WTC11 (cell line): ENCODE measurements at regions not wholly inside any gene's neighbourhood (a gene's known extent, or its start where the extent isn't known, plus 50 kb on each side); places are given as distances from the start of the nearest gene placed in this dataset.
A peak's percentile ranks its signal among the peaks of the same experiment; 100 is the strongest.

Experiments
- ATAC-seq: fragments of 200-7000 bp; cut with Tn5 transposase; 2 replicates; pipeline ENCODE4 v1.10.0; 2021; ENCODE audit warnings: mild to moderate bottlenecking, moderate library complexity
- CTCF ChIA-PET: fragments of 300-600 bp; sonication (Branson Sonifier 250); formaldehyde crosslinking; loops from one replicate; lab custom pipeline; 2021; ENCODE audit warnings: antibody characterized with exemption; lab: Charles Lee
- POLR2A ChIA-PET: fragments of 350-600 bp; sonication (Branson Sonifier 250); formaldehyde crosslinking; loops from one replicate; lab custom pipeline; 2021; ENCODE audit warnings: antibody characterized with exemption; lab: Charles Lee
- DNase-seq: peaks from one replicate; pipeline ENCODE4 v3.0.0; 2021; ENCODE audit warnings: low spot score
- H3K27ac Mint-ChIP-seq: 2 replicates; pipeline ENCODE4 v1.8.0; 2021; ENCODE audit warnings: mixed read lengths
- H3K27me3 Mint-ChIP-seq: 2 replicates; pipeline ENCODE4 v1.8.0; 2021; ENCODE audit warnings: low read depth, mild to moderate bottlenecking, moderate library complexity, mixed read lengths
- H3K36me3 Mint-ChIP-seq: 2 replicates; pipeline ENCODE4 v1.8.0; 2021; ENCODE audit warnings: mixed read lengths
- H3K4me1 Mint-ChIP-seq: 2 replicates; pipeline ENCODE4 v1.8.0; 2022; ENCODE audit warnings: mixed read lengths
- H3K4me3 Mint-ChIP-seq: 2 replicates; pipeline ENCODE4 v1.8.0; 2021; ENCODE audit warnings: mild to moderate bottlenecking, moderate library complexity, mixed read lengths
- H3K9me3 Mint-ChIP-seq: 2 replicates; pipeline ENCODE4 v1.8.0; 2021; ENCODE audit warnings: mixed read lengths
- ATF1 ChIP-seq: sonication (generic); formaldehyde crosslinking; IDR thresholded peaks from 2 replicates; pipeline ENCODE4 v1.8.1; 2023; ENCODE audit warnings: mild to moderate bottlenecking, moderate library complexity, missing genetic modification reagents
- CDX4 ChIP-seq: fragments of 250-450 bp; sonication (Bioruptor Pico); IDR thresholded peaks from 2 replicates; pipeline ENCODE4 v1.9.0; 2021; ENCODE audit warnings: moderate library complexity, mild to moderate bottlenecking, inconsistent platforms, borderline replicate concordance
- E2F1 ChIP-seq: sonication (generic); formaldehyde crosslinking; IDR thresholded peaks from 2 replicates; pipeline ENCODE4 v1.8.0; 2022; ENCODE audit warnings: mild to moderate bottlenecking, missing genetic modification reagents
- ERG ChIP-seq: fragments of 250-450 bp; sonication (Bioruptor Pico); IDR thresholded peaks from 2 replicates; pipeline ENCODE4 v1.8.0; 2021; ENCODE audit warnings: mild to moderate bottlenecking
- ETV6 ChIP-seq: sonication (generic); formaldehyde crosslinking; IDR thresholded peaks from 2 replicates; pipeline ENCODE4 v1.8.1; 2022; ENCODE audit warnings: mild to moderate bottlenecking, missing genetic modification reagents
- GABPB1 ChIP-seq: sonication (generic); formaldehyde crosslinking; IDR thresholded peaks from 2 replicates; pipeline ENCODE4 v1.8.1; 2023; ENCODE audit warnings: mild to moderate bottlenecking, missing genetic modification reagents
- GRHL2 ChIP-seq: fragments of 250-450 bp; sonication (Bioruptor Pico); IDR thresholded peaks from 2 replicates; pipeline ENCODE4 v1.8.0; 2022; ENCODE audit warnings: mild to moderate bottlenecking, moderate library complexity; ENCODE audit not compliant: insufficient replicate concordance, severe bottlenecking
- IRF2 ChIP-seq: sonication (generic); formaldehyde crosslinking; IDR thresholded peaks from 2 replicates; pipeline ENCODE4 v1.8.0; 2022; ENCODE audit warnings: low read depth, missing genetic modification reagents, borderline replicate concordance
- JUN ChIP-seq: sonication (generic); formaldehyde crosslinking; IDR thresholded peaks from 2 replicates; pipeline ENCODE4 v1.8.0; 2023; ENCODE audit warnings: mild to moderate bottlenecking, missing genetic modification reagents
- NFATC4 ChIP-seq: fragments of 250-450 bp; sonication (Bioruptor Pico); IDR thresholded peaks from 2 replicates; pipeline ENCODE4 v1.9.0; 2021; ENCODE audit warnings: mild to moderate bottlenecking
- NFE2L1 ChIP-seq: sonication (generic); formaldehyde crosslinking; IDR thresholded peaks from 2 replicates; pipeline ENCODE4 v1.8.1; 2023; ENCODE audit warnings: missing genetic modification reagents
- OVOL2 ChIP-seq: fragments of 250-450 bp; sonication (Bioruptor Pico); IDR thresholded peaks from 2 replicates; pipeline ENCODE4 v1.9.0; 2021; ENCODE audit warnings: mild to moderate bottlenecking, borderline replicate concordance
- PREB ChIP-seq: sonication (generic); formaldehyde crosslinking; IDR thresholded peaks from 2 replicates; pipeline ENCODE4 v1.8.1; 2022; ENCODE audit warnings: mild to moderate bottlenecking, missing genetic modification reagents, moderate library complexity, borderline replicate concordance
- SMAD3 ChIP-seq: sonication (generic); formaldehyde crosslinking; IDR thresholded peaks from 2 replicates; pipeline ENCODE4 v1.8.0; 2022; ENCODE audit warnings: missing genetic modification reagents, mild to moderate bottlenecking, borderline replicate concordance
- SOX15 ChIP-seq: fragments of 250-450 bp; sonication (Bioruptor Pico); IDR thresholded peaks from 2 replicates; pipeline ENCODE4 v1.9.0; 2021; ENCODE audit warnings: mild to moderate bottlenecking
- STAT6 ChIP-seq: sonication (generic); formaldehyde crosslinking; conservative IDR thresholded peaks from 2 replicates; pipeline ENCODE4 v1.8.1; 2023; ENCODE audit warnings: mild to moderate bottlenecking, low read depth, missing genetic modification reagents, moderate library complexity
- TEAD4 ChIP-seq: sonication (generic); formaldehyde crosslinking; IDR thresholded peaks from 2 replicates; pipeline ENCODE4 v1.8.0; 2022; ENCODE audit warnings: mild to moderate bottlenecking, missing genetic modification reagents
- TP53 ChIP-seq: sonication (generic); formaldehyde crosslinking; IDR thresholded peaks from 2 replicates; pipeline ENCODE4 v1.8.1; 2023; ENCODE audit warnings: mild to moderate bottlenecking, missing genetic modification reagents
- USF1 ChIP-seq: sonication (generic); formaldehyde crosslinking; IDR thresholded peaks from 2 replicates; pipeline ENCODE4 v1.8.0; 2022; ENCODE audit warnings: mild to moderate bottlenecking, missing genetic modification reagents
- ZBTB21 ChIP-seq: sonication (generic); formaldehyde crosslinking; IDR thresholded peaks from 2 replicates; pipeline ENCODE4 v1.8.1; 2023; ENCODE audit warnings: mild to moderate bottlenecking, missing genetic modification reagents, borderline replicate concordance
- ZNF317 ChIP-seq: sonication (generic); formaldehyde crosslinking; IDR thresholded peaks from 2 replicates; pipeline ENCODE4 v1.8.1; 2023; ENCODE audit warnings: low read depth, mild to moderate bottlenecking, moderate library complexity, missing genetic modification reagents, borderline replicate concordance
- ZNF416 ChIP-seq: fragments of 250-450 bp; sonication (Bioruptor Pico); IDR thresholded peaks from 2 replicates; pipeline ENCODE4 v1.9.0; 2021; ENCODE audit warnings: mild to moderate bottlenecking, inconsistent platforms
- ZNF423 ChIP-seq: fragments of 250-450 bp; sonication (Bioruptor Pico); IDR thresholded peaks from 2 replicates; pipeline ENCODE4 v2.1.2; 2022; ENCODE audit warnings: mild to moderate bottlenecking, moderate library complexity
- TF ChIP-seq, protein P1 (sequence below): fragments of 200-600 bp; IDR thresholded peaks from 2 replicates; pipeline ENCODE4 v1.8.0; 2022; ENCODE audit warnings: antibody characterized with exemption

GRCh38 chr3:194816748-194817591 lies 131.3 kb downstream of the FAM43A start:
- ChIA-PET CTCF (no interaction called here), POLR2A (interaction anchor here (0.7 kb wide), 1 partner anchor 13 kb away, joined by 3 read pairs; no protein-coding TSS in a partner anchor)
- Mint-ChIP-seq H3K27me3 (no peaks in the 10 kb centered on the region), H3K4me1 (peaks cover 21% of the 10 kb centered on the region), H3K36me3 (no peaks in the 10 kb centered on the region), H3K9me3 (no peaks in the 10 kb centered on the region), H3K27ac (no peak overlapping the region), H3K4me3 (no peak overlapping the region)
- ATAC-seq (no peak), DNase-seq (no peak)
- TF ChIP-seq USF1, result no peak
- TF ChIP-seq SOX15 (CRISPR knock-in tag), result no peak
- no peak for TF ChIP-seq PREB (CRISPR knock-in tag)
- TF ChIP-seq, protein P1, sequence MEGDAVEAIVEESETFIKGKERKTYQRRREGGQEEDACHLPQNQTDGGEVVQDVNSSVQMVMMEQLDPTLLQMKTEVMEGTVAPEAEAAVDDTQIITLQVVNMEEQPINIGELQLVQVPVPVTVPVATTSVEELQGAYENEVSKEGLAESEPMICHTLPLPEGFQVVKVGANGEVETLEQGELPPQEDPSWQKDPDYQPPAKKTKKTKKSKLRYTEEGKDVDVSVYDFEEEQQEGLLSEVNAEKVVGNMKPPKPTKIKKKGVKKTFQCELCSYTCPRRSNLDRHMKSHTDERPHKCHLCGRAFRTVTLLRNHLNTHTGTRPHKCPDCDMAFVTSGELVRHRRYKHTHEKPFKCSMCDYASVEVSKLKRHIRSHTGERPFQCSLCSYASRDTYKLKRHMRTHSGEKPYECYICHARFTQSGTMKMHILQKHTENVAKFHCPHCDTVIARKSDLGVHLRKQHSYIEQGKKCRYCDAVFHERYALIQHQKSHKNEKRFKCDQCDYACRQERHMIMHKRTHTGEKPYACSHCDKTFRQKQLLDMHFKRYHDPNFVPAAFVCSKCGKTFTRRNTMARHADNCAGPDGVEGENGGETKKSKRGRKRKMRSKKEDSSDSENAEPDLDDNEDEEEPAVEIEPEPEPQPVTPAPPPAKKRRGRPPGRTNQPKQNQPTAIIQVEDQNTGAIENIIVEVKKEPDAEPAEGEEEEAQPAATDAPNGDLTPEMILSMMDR, result no peak
- TF ChIP-seq CDX4 (CRISPR knock-in tag), result no peak
- TF ChIP-seq ZNF423, result no peak

- DNase-seq (no peak), ATAC-seq (peak; percentile 43; the same call in 1 of the 2 replicates)
- Mint-ChIP-seq H3K36me3 (no peaks in the 10 kb centered on the region), H3K27me3 (no peaks in the 10 kb centered on the region), H3K27ac (no peak overlapping the region; the same call in 1 of the 2 replicates), H3K4me1 (peaks cover 21% of the 10 kb centered on the region), H3K4me3 (no peak overlapping the region), H3K9me3 (no peaks in the 10 kb centered on the region)
- POLR2A ChIA-PET, result no interaction called here
- no peak for TF ChIP-seq ZNF317 (CRISPR knock-in tag)
- TF ChIP-seq TP53 (CRISPR knock-in tag), result no peak
- no peak for TF ChIP-seq ZNF423
- no peak for TF ChIP-seq TEAD4 (CRISPR knock-in tag)
- no peak for TF ChIP-seq ZBTB21 (CRISPR knock-in tag)
- TF ChIP-seq NFATC4 (CRISPR knock-in tag), result no peak
- TF ChIP-seq ETV6, result no peak
- no peak for TF ChIP-seq GRHL2
- TF ChIP-seq JUN (CRISPR knock-in tag), result no peak
- TF ChIP-seq E2F1 (CRISPR knock-in tag), result no peak
- no peak for TF ChIP-seq GABPB1 (CRISPR knock-in tag)
- no peak for TF ChIP-seq ATF1
- TF ChIP-seq SMAD3 (CRISPR knock-in tag), result no peak
- no peak for TF ChIP-seq NFE2L1
- TF ChIP-seq ERG (CRISPR knock-in tag), result no peak
- TF ChIP-seq IRF2 (CRISPR knock-in tag), result no peak
- TF ChIP-seq STAT6, result no peak
- no peak for TF ChIP-seq OVOL2 (CRISPR knock-in tag)
- no peak for TF ChIP-seq ZNF416
- TF ChIP-seq PREB (CRISPR knock-in tag), result no peak
- CTCF ChIA-PET, result no interaction called here
Observed at GRCh38 chr3:194817592-194817930, 131.9 kb downstream of the FAM43A start.
